NCI-H460 (cell line): ENCODE measurements at regions not wholly inside any gene's neighbourhood (a gene's known extent, or its start where the extent isn't known, plus 50 kb on each side); places are given as distances from the start of the nearest gene placed in this dataset.
"Not testable (repeated sequence)": the region's sequence is repeated elsewhere in the genome, so short reads cannot be mapped to it uniquely, and the experiment has no call there.

Source experiments
- DNase-seq: peaks from one replicate; pipeline ENCODE4 v3.0.0-alpha.2; 2016; ENCODE audit warnings: low read depth; ENCODE audit errors: extremely low read depth

DNA sequence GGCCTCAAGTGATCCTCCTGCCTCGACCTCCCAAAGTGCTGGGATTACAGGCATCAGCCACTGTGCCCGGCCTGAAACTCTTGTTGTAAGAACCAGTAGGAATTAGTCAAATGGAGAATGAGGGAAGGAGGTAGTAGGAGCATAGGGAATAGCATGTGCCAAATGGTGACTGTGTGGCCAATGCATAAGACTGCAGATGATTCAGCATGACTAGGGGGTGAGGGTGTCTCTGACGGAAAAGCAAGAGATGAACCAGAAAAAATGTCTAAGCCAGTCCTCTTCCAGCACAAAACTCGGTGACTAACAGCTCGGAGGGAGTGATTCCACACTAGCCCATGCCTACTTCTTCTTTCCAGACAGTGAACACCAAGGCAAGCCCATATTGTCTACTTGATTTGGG is 58.2 kb upstream of the DUSP21 start:
- no peak for DNase-seq

DNA sequence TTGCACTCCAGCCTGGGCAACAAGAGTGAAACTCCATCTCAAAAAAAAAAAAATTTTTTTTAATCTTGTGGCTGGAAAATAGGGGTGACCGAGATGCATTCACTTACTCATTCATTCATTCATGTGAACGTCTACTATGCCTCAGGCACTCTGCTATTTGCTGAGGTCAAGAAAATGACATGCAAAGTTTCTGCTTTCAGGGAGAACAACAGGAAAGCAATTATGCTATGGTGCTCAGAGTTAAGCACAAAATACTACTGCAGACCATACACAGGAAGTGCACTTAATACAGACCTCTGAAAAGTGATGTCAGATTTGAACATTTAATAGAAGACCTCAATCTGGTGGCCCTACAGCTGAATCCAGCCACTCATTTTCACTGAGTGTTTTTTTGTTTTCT is 59.6 kb upstream of the DUSP21 start:
- no peak for DNase-seq

- no peak for DNase-seq
Measured at GRCh38 chrX:44778254-44778653, 65.6 kb upstream of the DUSP21 start.

- DNase-seq = no peak
Measured at GRCh38 chrX:44775726-44776125, 68.1 kb upstream of the DUSP21 start.

DNA sequence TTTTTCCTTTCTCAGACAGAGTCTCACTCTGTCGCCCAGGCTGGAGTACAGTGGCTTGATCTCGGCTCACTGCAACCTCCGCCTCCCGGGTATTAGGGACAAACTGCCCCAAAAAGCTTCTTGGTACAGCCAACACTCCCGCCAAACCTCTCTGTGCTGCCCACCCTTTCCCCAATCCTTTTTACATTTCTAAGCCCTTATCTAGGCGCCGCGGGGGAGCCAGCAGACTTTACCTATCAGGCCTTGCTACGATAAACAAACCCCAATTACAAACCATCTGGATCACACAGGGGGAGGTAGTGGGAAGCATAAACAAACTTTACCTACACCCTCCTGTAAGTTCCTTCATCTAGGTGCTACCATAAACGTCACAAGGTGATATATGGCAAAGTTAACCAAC is 69.8 kb upstream of the DUSP21 start:
- DNase-seq = not testable (repeated sequence)

DNA sequence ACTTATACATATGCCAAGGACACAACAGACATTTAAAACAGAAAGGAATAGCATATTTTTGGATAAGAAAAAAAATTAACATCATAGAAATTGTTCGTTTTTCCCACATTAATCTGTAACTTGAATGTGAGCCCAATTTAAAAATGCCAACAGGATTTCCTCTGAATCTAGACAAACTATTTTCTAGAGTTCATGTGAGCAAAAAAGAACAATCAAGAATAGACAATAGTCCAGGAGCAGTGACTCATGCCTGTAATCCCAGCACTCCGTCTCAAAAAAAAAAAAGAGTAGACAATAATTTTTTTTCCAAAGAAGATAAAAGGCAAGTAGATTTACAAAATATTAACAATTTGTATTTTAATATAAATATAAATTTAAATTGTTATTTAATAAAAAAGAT is 73.7 kb upstream of the DUSP21 start:
- no peak for DNase-seq

DNA sequence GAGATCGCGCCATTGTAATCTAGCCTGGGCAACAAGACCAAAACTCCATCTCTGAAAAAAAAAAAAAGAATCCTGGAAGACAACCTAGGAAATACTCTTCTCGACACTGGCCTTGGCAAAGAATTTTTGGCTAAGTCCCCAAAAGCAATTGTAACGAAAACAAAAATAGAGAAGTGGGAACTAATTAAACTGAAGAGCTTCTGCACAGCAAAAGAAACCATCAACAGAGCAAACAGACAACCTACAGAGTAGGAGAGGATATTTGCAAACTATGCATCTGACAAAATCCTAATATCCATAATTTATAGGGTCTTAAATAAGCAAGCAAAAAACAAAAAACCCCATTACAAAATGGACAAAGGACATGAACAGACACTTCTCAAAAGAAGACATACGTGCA is 76.5 kb upstream of the DUSP21 start:
- no peak for DNase-seq

- DNase-seq = no peak
Measured at GRCh38 chrX:44765556-44765955, 78.3 kb upstream of the DUSP21 start.

DNA sequence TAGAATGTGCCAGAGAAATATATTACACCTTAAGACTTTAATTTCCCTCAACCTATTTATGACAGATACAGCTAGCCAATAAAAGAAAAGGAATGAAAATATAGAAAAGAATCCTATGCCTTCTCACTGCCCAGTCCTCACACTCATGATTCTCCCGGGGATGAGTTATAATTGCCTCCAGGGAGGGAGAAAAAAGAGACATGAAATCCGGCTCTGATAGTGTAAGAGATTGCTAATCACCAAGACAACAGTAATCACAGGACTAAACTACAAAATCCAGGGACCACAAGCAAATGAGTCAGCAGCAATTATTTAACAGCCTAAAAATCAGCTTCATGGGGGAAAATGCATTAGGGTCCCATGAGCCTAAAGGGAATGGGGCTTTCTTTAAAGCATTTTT is 95.9 kb upstream of the DUSP21 start:
- DNase-seq = no peak

GRCh38 chrX:44747317-44747716 is 96.5 kb upstream of the DUSP21 start:
- DNase-seq = no peak

- DNase-seq = no peak
Measured at GRCh38 chrX:44744799-44745198, 99.0 kb upstream of the DUSP21 start.

GRCh38 chrX:44742480-44743155 is 101.2 kb upstream of the DUSP21 start:
- no peak for DNase-seq

- DNase-seq = not testable (repeated sequence)
Measured at GRCh38 chrX:44741859-44742258, 102.0 kb upstream of the DUSP21 start.

DNA sequence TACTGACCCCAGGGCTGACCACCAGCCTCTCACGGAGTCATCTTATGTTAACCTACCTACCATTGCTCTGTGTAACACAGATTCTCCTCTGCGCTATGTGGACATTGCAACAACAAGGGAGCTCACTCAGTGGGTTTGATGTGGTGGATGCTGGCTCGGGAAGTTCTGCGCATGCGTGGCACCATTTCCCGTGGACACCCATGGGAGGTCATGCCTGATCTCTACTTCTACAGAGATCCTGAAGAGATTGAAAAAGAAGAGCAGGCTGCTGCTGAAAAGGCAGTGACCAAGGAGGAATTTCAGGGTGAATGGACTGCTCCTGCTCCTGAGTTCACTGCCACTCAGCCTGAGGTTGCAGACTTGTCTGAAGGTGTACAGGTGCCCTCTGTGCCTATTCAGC is 102.4 kb upstream of the DUSP21 start:
- DNase-seq = not testable (repeated sequence)

- DNase-seq = no peak
Measured at GRCh38 chrX:44735498-44735897, 108.3 kb upstream of the DUSP21 start.

GRCh38 chrX:44733931-44734330 is 109.9 kb upstream of the DUSP21 start:
- no peak for DNase-seq

GRCh38 chrX:44731160-44731559 is 112.7 kb upstream of the DUSP21 start:
- DNase-seq = no peak

GRCh38 chrX:44723426-44723825 is 120.4 kb upstream of the DUSP21 start:
- DNase-seq = no peak

DNA sequence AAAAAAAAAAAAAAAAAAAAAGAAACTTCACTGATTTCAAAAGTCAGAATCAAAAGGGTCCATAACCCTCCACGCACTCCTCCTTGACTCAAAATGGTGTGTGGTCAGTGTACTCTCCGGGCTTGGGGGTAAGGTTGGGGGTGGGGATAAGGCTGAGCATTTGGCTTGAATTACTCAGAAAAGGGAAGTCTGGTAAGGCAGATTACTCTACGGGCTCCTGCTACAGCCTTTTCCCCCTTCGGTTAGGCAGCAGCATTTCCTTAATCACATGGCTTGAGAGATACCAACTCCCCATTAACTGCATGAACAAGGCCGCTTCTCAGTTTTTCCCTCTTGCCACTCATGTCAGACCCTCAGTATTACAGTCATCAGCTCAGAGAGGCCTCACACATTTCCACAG is 135.4 kb upstream of the DUSP21 start:
- DNase-seq = no peak

DNA sequence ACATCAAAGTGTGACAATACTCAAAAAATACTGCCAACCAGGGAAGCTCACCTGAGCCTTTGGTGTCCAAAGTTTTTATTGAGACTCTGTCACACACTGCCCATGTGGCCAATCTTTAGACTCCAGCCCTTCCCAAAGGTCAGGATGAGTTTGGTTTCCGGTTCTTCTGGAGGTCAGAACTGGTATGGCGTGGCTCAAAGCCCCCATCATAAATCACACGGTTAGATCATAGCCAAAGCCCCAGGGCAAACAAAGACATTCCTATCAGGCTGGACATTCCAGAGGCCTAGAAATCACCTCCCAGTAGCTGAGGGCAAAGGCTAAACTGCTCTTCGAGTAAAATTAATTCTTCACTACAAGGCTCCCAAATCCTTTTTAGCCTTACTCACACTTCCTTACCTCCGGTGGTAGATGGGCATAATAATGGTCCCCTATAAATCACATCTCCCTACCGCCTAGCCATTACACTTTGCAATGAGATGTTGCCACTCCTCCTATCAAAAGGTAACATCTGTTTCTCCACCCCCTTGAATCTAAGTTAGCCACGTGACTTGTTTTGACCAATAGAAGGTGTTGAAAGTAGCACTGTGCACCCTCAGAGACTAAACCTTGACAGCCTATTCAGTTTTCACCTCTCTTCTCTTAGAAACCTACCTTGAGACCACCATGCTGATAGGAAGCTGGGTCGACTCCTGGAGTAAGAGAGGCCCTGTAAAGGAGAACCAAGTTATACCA is 137.8 kb upstream of the DUSP21 start:
- DNase-seq = no peak

DNA sequence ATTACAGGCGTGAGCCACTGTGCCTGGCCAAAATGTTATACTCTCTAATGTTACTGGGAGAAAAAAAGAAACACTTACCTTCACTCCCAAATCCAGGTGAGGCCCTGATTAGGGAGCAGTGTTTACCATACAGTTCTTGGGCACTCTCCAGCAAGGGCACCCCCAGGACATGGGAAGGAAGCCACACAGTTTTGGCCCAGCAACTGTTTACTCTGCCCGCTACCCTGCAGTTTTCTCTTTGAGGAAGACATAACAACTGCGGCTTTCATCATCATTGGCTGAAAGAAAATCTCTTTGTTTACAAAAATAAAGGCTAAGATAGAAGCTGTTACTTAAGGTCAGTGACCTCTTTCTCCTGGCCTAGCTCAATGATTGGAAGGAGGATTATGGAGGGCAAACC is 145.5 kb upstream of the DUSP21 start:
- DNase-seq = no peak

DNA sequence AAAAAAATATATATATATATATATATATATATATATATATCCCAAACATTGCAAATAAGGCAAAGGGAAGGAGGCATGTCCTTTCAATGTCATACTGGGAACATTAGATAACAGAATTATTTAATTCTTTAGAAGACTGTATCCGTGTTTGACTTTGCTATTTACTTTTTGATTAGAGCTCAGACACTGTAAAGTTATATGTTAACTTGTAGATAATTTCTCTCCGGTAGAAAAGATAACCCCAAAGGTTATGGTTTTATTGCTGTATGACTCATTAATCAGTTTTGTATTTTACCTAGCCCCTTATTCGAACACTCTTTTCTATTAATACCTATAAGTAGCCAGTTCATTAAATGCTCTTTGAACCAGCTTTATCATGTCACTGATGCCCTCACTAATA is 150.6 kb upstream of the DUSP21 start:
- no peak for DNase-seq

DNA sequence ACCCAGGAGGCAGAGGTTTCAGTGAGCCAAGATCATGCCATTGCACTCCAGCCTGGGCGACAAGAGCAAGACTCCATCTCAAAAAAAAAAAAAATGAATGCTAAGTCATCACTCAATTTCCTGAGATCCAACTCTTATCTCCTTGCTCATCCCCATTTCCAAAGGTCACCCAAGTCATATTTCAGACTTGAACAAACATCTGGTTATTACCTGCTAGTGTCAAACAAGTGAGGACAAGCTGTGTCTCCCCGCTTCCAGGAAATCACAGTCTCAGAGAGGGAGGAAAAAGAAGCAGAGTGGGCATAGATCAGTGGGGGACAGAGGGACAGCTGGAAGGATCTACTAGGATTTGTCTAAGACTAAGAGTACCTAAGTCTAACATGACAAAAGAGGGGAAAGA is 147.5 kb upstream of the FUNDC1 start:
- no peak for DNase-seq
